ENCODE measurements at regions not wholly inside any gene's neighbourhood (a gene's known extent, or its start where the extent isn't known, plus 50 kb on each side); places are given as distances from the start of the nearest gene placed in this dataset.

DNA sequence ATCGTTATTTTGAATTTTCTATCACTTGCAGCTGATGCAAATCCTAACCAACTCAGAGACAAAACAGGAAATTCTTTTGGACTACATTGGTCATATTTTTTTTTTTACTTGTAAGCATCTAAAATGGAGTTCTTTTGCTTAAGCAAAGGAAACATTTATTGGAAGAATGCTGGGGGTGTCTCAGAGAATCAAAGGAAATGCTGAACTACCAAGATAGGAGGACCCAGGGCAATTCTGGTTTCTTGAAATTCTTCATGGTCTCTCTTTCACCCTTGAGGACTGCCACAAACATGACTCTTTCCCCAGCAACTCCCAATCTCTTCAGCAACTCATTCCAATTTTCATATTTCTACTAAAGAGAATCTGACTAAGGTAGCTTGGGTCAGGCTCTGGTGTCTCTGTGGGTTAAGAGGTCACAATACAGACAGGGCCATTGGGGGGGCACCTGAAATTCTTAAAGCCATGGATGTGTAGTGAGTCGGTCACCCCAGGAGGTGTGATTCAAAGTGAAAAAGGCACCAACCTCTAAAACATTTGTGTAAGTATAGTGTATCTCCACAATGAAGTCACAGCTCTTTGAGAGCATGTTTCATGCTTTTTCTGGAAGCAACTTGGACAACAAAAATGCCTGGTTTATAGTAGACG lies 171.1 kb upstream of the FGGY start:
- TF ChIP-seq CEBPB (IDR thresholded peaks at IDR 0.05) (no peak), FOXM1 (IDR thresholded peaks at IDR 0.05; ENCODE audit: borderline replicate concordance, low read depth) (no peak), TCF12 (IDR thresholded peaks at IDR 0.05; ENCODE audit: low read depth) (no peak), RAD21 (IDR thresholded peaks at IDR 0.05; ENCODE audit: low read depth) (no peak), TAF1 (IDR thresholded peaks at IDR 0.05; ENCODE audit: low read depth) (no peak), CREB1 (IDR thresholded peaks at IDR 0.05; ENCODE audit: low read depth) (no peak), ZBTB7A (IDR thresholded peaks at IDR 0.05; ENCODE audit: low read depth) (no peak), EGR1 (IDR thresholded peaks at IDR 0.05) (no peak), EP300 (IDR thresholded peaks at IDR 0.05; ENCODE audit: borderline replicate concordance) (no peak), NFIC (IDR thresholded peaks at IDR 0.05) (no peak), TEAD4 (IDR thresholded peaks at IDR 0.05) (no peak), YY1 (IDR thresholded peaks at IDR 0.05; ENCODE audit: low read depth) (no peak)
- TF ChIP-seq, protein P1, sequence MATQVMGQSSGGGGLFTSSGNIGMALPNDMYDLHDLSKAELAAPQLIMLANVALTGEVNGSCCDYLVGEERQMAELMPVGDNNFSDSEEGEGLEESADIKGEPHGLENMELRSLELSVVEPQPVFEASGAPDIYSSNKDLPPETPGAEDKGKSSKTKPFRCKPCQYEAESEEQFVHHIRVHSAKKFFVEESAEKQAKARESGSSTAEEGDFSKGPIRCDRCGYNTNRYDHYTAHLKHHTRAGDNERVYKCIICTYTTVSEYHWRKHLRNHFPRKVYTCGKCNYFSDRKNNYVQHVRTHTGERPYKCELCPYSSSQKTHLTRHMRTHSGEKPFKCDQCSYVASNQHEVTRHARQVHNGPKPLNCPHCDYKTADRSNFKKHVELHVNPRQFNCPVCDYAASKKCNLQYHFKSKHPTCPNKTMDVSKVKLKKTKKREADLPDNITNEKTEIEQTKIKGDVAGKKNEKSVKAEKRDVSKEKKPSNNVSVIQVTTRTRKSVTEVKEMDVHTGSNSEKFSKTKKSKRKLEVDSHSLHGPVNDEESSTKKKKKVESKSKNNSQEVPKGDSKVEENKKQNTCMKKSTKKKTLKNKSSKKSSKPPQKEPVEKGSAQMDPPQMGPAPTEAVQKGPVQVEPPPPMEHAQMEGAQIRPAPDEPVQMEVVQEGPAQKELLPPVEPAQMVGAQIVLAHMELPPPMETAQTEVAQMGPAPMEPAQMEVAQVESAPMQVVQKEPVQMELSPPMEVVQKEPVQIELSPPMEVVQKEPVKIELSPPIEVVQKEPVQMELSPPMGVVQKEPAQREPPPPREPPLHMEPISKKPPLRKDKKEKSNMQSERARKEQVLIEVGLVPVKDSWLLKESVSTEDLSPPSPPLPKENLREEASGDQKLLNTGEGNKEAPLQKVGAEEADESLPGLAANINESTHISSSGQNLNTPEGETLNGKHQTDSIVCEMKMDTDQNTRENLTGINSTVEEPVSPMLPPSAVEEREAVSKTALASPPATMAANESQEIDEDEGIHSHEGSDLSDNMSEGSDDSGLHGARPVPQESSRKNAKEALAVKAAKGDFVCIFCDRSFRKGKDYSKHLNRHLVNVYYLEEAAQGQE (IDR thresholded peaks at IDR 0.05; ENCODE audit: low read depth) = no peak
- TF ChIP-seq, protein P2, sequence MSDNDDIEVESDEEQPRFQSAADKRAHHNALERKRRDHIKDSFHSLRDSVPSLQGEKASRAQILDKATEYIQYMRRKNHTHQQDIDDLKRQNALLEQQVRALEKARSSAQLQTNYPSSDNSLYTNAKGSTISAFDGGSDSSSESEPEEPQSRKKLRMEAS (IDR thresholded peaks at IDR 0.05) = no peak
- TF ChIP-seq, protein P3, sequence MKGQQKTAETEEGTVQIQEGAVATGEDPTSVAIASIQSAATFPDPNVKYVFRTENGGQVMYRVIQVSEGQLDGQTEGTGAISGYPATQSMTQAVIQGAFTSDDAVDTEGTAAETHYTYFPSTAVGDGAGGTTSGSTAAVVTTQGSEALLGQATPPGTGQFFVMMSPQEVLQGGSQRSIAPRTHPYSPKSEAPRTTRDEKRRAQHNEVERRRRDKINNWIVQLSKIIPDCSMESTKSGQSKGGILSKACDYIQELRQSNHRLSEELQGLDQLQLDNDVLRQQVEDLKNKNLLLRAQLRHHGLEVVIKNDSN (IDR thresholded peaks at IDR 0.05) = no peak

DNA sequence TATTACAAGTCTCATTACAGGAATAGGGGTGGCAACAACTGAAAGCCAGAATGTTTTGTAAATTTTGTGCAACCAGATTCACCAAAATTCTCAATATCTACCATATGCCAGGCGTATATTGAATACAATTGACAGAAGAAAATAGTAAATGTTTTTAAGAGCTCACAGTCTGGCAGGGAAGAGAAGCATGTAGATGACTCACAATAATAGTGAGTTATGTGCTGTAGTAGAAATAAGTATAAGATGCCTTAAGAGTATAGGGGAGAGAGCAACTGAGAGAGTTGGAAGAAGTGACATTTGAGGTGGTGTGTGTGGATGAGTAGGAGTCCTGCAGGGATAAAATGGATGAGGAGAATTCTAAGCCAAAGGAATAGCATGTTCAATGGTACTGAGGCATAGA lies 170.5 kb upstream of the FGGY start:
- TF ChIP-seq FOXM1 (IDR thresholded peaks at IDR 0.05; ENCODE audit: borderline replicate concordance, low read depth) = no peak

DNA sequence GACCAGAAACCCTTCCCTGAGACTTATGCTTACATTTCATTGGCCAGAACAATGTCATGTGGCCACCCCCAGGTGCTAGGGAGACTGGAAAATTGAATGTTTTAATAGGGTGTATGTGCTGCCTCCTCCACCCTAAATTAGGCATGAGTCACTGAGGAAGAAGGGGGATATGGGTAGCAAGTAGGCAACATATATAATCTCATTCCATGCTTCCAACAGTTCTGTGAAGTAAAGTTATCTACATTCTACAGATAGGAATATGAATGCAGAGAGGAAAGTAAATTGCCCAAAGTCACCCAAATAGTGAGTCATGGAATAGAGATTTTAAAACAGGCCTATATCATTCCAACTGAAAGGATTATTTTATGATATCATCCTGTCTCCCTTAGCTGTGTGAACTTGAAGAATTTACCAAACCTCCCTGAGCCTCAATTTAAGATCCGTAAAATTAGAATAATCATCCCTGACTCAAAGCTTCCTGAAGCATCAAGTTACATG lies 168.6 kb upstream of the FGGY start:
- TF ChIP-seq, protein P3 (IDR thresholded peaks at IDR 0.05) = peak; percentile 89
- no peak for TF ChIP-seq NFIC (IDR thresholded peaks at IDR 0.05)

DNA sequence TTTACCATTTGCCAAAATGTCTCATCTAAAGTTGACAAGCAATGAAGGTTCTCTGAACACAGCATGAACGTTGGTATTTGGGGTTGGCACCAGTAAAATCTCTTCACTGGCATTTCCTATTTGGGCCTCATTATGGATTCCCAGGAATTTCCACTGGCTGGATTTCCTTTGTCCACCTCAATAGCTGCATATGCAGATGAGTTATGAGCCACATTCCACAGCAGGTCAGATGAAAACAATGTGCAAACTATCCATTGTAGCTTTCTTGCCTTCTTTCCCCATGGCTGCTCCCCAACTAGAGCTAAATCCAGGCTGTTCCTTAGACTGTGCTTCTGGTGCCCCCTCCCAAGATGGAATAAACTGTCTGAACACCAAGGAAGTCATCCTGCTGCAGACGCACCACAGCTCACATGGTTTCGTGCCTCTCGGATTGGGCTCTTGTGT lies 168.1 kb upstream of the FGGY start:
- no peak for TF ChIP-seq CREB1 (IDR thresholded peaks at IDR 0.05; ENCODE audit: low read depth)
- TF ChIP-seq EP300 (IDR thresholded peaks at IDR 0.05; ENCODE audit: borderline replicate concordance) = peak; percentile 99
- peak; percentile 98 for TF ChIP-seq TCF12 (IDR thresholded peaks at IDR 0.05; ENCODE audit: low read depth)
- TF ChIP-seq YY1 (IDR thresholded peaks at IDR 0.05; ENCODE audit: low read depth) = peak; percentile 53
- TF ChIP-seq ZBTB7A (IDR thresholded peaks at IDR 0.05; ENCODE audit: low read depth) = no peak
- TF ChIP-seq, protein P2 (IDR thresholded peaks at IDR 0.05) = peak; percentile 74
- peak; percentile 27 for TF ChIP-seq RAD21 (IDR thresholded peaks at IDR 0.05; ENCODE audit: low read depth)
- no peak for TF ChIP-seq TAF1 (IDR thresholded peaks at IDR 0.05; ENCODE audit: low read depth)
- TF ChIP-seq, protein P3 (IDR thresholded peaks at IDR 0.05) = peak; percentile 57; the same call in 1 of the 2 replicates
- TF ChIP-seq FOXM1 (IDR thresholded peaks at IDR 0.05; ENCODE audit: borderline replicate concordance, low read depth) = peak; percentile 97
- TF ChIP-seq, protein P1 (IDR thresholded peaks at IDR 0.05; ENCODE audit: low read depth) = 0 out of 2 replicates have a peak, but pooled peaks have one; percentile 4
- no peak for TF ChIP-seq EGR1 (IDR thresholded peaks at IDR 0.05)
- TF ChIP-seq TEAD4 (IDR thresholded peaks at IDR 0.05) = peak; percentile 99
- TF ChIP-seq NFIC (IDR thresholded peaks at IDR 0.05) = peak; percentile 97
- peak; percentile 37; the same call in 1 of the 2 replicates for TF ChIP-seq CEBPB (IDR thresholded peaks at IDR 0.05)

DNA sequence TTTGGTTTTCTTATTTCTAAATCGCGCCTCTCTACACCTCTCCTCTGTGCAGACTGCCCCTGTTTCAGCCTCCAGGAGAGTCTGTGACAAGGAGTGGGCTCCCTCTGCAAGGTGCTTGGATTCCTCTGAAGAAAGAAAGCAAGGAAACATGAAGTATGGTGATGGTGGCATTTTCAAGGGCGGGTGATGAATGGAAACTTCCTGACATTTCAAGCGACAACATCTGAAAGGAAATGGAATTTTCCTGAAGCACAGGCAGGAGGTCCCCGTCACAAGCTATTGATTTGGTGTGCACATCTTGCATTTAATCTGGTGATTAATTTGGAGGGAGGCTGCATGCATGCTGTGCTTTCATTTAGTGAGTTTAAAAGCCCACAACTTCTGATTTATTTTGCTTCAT lies 164.6 kb upstream of the FGGY start:
- TF ChIP-seq ZBTB7A (IDR thresholded peaks at IDR 0.05; ENCODE audit: low read depth) (no peak), FOXM1 (IDR thresholded peaks at IDR 0.05; ENCODE audit: borderline replicate concordance, low read depth) (peak; percentile 95), EP300 (IDR thresholded peaks at IDR 0.05; ENCODE audit: borderline replicate concordance) (peak; percentile 98), YY1 (IDR thresholded peaks at IDR 0.05; ENCODE audit: low read depth) (no peak), NFIC (IDR thresholded peaks at IDR 0.05) (peak; percentile 84), CEBPB (IDR thresholded peaks at IDR 0.05) (0 out of 2 replicates have a peak, but pooled peaks have one; percentile 26), TEAD4 (IDR thresholded peaks at IDR 0.05) (peak; percentile 94), CREB1 (IDR thresholded peaks at IDR 0.05; ENCODE audit: low read depth) (no peak), TAF1 (IDR thresholded peaks at IDR 0.05; ENCODE audit: low read depth) (no peak), EGR1 (IDR thresholded peaks at IDR 0.05) (no peak), RAD21 (IDR thresholded peaks at IDR 0.05; ENCODE audit: low read depth) (peak; percentile 2; the same call in 1 of the 2 replicates), TCF12 (IDR thresholded peaks at IDR 0.05; ENCODE audit: low read depth) (peak; percentile 97)
- TF ChIP-seq, protein P3 (IDR thresholded peaks at IDR 0.05) = no peak
- TF ChIP-seq, protein P2 (IDR thresholded peaks at IDR 0.05) = peak; percentile 53; the same call in 1 of the 2 replicates
- TF ChIP-seq, protein P1 (IDR thresholded peaks at IDR 0.05; ENCODE audit: low read depth) = no peak

All from Ishikawa (cell line).